CD14-positive monocyte (primary cell): ENCODE measurements at regions not wholly inside any gene's neighbourhood (a gene's known extent, or its start where the extent isn't known, plus 50 kb on each side); places are given as distances from the start of the nearest gene placed in this dataset.

Experiments used
- DNase-seq, 3 donors: peaks; one replicate each; pipeline ENCODE4 v3.0.0-alpha.2; 2011 to 2022
- H2AFZ ChIP-seq: 2 replicates; pipeline ENCODE4 v1.6.0; 2012; ENCODE audit warnings: mild to moderate bottlenecking, low read depth, low read length, inconsistent platforms; ENCODE audit not compliant: insufficient read depth, poor library complexity, severe bottlenecking
- H3K27ac ChIP-seq, 2 donors: 1 replicate in 1 of 2; 2 replicates in 1 of 2; pipeline ENCODE4 v1.5.1; 2012 to 2013; ENCODE audit warnings: low read length in 2 of 2, control low read depth in 1 of 2, inconsistent platforms in 1 of 2, low read depth in 1 of 2, mild to moderate bottlenecking in 1 of 2
- H3K27me3 ChIP-seq, 2 donors: one replicate each; pipeline versions ENCODE4 v1.6.0 to v1.6.1; 2011 to 2013; ENCODE audit warnings: low read length in 2 of 2; ENCODE audit not compliant: control insufficient read depth in 2 of 2, insufficient read depth in 2 of 2
- H3K36me3 ChIP-seq, 2 donors: replicated peaks in 1 of 2; 1 replicate in 1 of 2; 2 replicates in 1 of 2; pipeline versions ENCODE4 v1.5.1 to v1.6.1; 2012 to 2013; ENCODE audit warnings: low read length in 2 of 2, control low read depth in 1 of 2, inconsistent platforms in 1 of 2, mild to moderate bottlenecking in 1 of 2; ENCODE audit not compliant: insufficient read depth in 2 of 2, control insufficient read depth in 1 of 2
- H3K4me1 ChIP-seq, 2 donors: 1 replicate in 1 of 2; 2 replicates in 1 of 2; pipeline versions ENCODE4 v1.5.1 to v1.6.1; 2012 to 2013; ENCODE audit warnings: low read length in 2 of 2, control low read depth in 1 of 2, inconsistent platforms in 1 of 2, mild to moderate bottlenecking in 1 of 2, moderate library complexity in 1 of 2; ENCODE audit not compliant: insufficient read depth in 2 of 2, control insufficient read depth in 1 of 2
- H3K4me2 ChIP-seq: replicated peaks from 2 replicates; pipeline ENCODE3; 2012; ENCODE audit warnings: low read length, moderate library complexity, mild to moderate bottlenecking; ENCODE audit not compliant: poor library complexity, severe bottlenecking; ENCODE audit errors: extremely low read depth
- H3K4me3 ChIP-seq, 3 experiments: fragments of 200-600 bp in 1 of 3; sonication (generic) in 1 of 3; replicated peaks in 1 of 3; 1 replicate in 2 of 3; 2 replicates in 1 of 3; pipeline ENCODE4 v1.5.1; 2011 to 2013; ENCODE audit warnings: low read length in 3 of 3, mild to moderate bottlenecking in 3 of 3, control low read depth in 2 of 3, low read depth in 2 of 3, inconsistent platforms in 1 of 3, moderate library complexity in 1 of 3
- H3K79me2 ChIP-seq: 2 replicates; pipeline ENCODE4 v1.6.0; 2012; ENCODE audit warnings: mild to moderate bottlenecking, control low read depth, inconsistent platforms, low read length, moderate library complexity; ENCODE audit not compliant: insufficient read depth
- H3K9ac ChIP-seq: 2 replicates; pipeline ENCODE4 v1.6.0; 2017; ENCODE audit warnings: low read length, mild to moderate bottlenecking; ENCODE audit not compliant: insufficient read depth, poor library complexity, severe bottlenecking
- H3K9me3 ChIP-seq, 2 donors: replicated peaks in 1 of 2; 1 replicate in 1 of 2; 2 replicates in 1 of 2; pipeline versions ENCODE4 v1.5.1 to v1.6.1; 2012 to 2013; ENCODE audit warnings: low read length in 2 of 2, control low read depth in 1 of 2; ENCODE audit not compliant: control insufficient read depth in 1 of 2, insufficient read depth in 1 of 2
- H4K20me1 ChIP-seq: 2 replicates; pipeline ENCODE4 v1.6.0; 2012; ENCODE audit warnings: mild to moderate bottlenecking, low read length, control low read depth, moderate library complexity; ENCODE audit not compliant: insufficient read depth
- H3K27ac Mint-ChIP-seq, 7 donors: one replicate each; pipeline ENCODE4 v1.8.0; 2020; ENCODE audit warnings: mild to moderate bottlenecking in 7 of 7, mixed read lengths in 7 of 7, moderate library complexity in 6 of 7, inconsistent platforms in 2 of 7
- H3K27me3 Mint-ChIP-seq, 3 donors: one replicate each; pipeline ENCODE4 v1.8.0; 2021 to 2022; ENCODE audit warnings: low read depth in 3 of 3, mild to moderate bottlenecking in 3 of 3, mixed read lengths in 3 of 3, moderate library complexity in 3 of 3, inconsistent platforms in 1 of 3
- H3K36me3 Mint-ChIP-seq, 2 donors: one replicate each; pipeline ENCODE4 v1.8.0; 2020; ENCODE audit warnings: mixed read lengths in 2 of 2, inconsistent platforms in 1 of 2, mild to moderate bottlenecking in 1 of 2
- H3K4me1 Mint-ChIP-seq: one replicate; pipeline ENCODE4 v1.8.0; 2020; ENCODE audit warnings: mild to moderate bottlenecking, mixed read lengths
- H3K4me3 Mint-ChIP-seq, 2 donors: one replicate each; pipeline ENCODE4 v1.8.0; 2020; ENCODE audit warnings: mild to moderate bottlenecking in 2 of 2, mixed read lengths in 2 of 2, moderate library complexity in 1 of 2
- H3K9me3 Mint-ChIP-seq, 7 donors: one replicate each; pipeline ENCODE4 v1.8.0; 2020 to 2022; ENCODE audit warnings: mixed read lengths in 7 of 7, mild to moderate bottlenecking in 6 of 7, moderate library complexity in 6 of 7, inconsistent platforms in 2 of 7
- CTCF ChIP-seq: fragments of 200-600 bp; IDR thresholded peaks from one replicate; pipeline ENCODE4 v1.8.0; 2022; ENCODE audit warnings: antibody characterized with exemption, mild to moderate bottlenecking
- WGBS: methylation state at CpG from one replicate; pipeline ENCODE4 v1.1.5; 2013; ENCODE audit warnings: missing lambda C conversion rate; ENCODE audit not compliant: insufficient coverage; 5-methylcytosine and 5-hydroxymethylcytosine counted together
- intact Hi-C, 2 donors: fragments of 100-400 bp; cut with micrococcal nuclease; formaldehyde crosslinking; loops; one replicate each; pipeline versions ENCODE4 v1.15.0 to v1.15.1; 2023

GRCh38 chr11:130617001-130617400 lies 168.6 kb downstream of the ADAMTS15 start:
- no peaks in the 10 kb centered on the region for H3K79me2 ChIP-seq
- no CpG with 5 or more reads among the region's 5 CpGs for WGBS
- no peaks in the 10 kb centered on the region for H4K20me1 ChIP-seq
- Mint-ChIP-seq H3K4me3 (no peak overlapping the region), H3K4me1 (peaks cover 10% of the 10 kb centered on the region), H3K27ac (no peak overlapping the region), H3K27me3 (peaks cover 0 to 5% (median 1%) of the 10 kb centered on the region in 3 donors), H3K36me3 (no peaks in the 10 kb centered on the region), H3K9me3 (peaks cover 0 to 6% (median 2%) of the 10 kb centered on the region in 7 donors)
- H3K36me3 ChIP-seq: no peaks in the 10 kb centered on the region
- H3K4me1 ChIP-seq: peaks cover 47 to 51% of the 10 kb centered on the region in 2 donors
- TF ChIP-seq CTCF: no peak
- intact Hi-C loops: no loop called here
- peaks cover 0 to 4% of the 10 kb centered on the region in 2 donors for H3K9me3 ChIP-seq
- H2AFZ ChIP-seq: no peak overlapping the region
- H3K27me3 ChIP-seq: no peaks in the 10 kb centered on the region
- peak overlapping the region in 1 of 3 experiments; percentile 7 for H3K4me3 ChIP-seq
- peak overlapping the region in 1 of 2 donors; percentile 78 for H3K27ac ChIP-seq
- peak overlapping the region; percentile 45 for H3K4me2 ChIP-seq
- no peak overlapping the region for H3K9ac ChIP-seq
- DNase-seq: peak; percentile 46 to 78 (median 49)

DNA sequence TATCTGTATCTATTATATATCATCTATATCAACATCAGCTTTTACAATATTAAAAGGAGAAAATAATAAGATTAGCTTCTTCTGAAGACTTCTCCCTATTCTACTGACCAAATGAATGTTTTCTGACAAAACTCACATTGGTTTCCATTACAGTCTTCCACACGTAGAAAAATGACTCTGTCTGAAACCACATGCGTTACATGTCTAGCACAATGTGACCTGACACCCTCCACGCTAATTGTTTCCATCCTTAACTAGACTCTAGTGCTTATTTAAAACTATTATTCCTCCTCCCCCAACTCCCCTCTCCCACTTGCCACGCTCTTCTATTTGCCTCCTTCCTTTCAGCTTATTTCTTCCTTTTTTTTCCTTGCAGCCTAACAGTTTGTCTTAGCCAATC lies 172.1 kb downstream of the ADAMTS15 start:
- Mint-ChIP-seq H3K27me3 (peaks cover 2 to 7% (median 4%) of the 10 kb centered on the region in 3 donors), H3K4me3 (no peak overlapping the region), H3K36me3 (no peaks in the 10 kb centered on the region), H3K27ac (no peak overlapping the region), H3K4me1 (no peaks in the 10 kb centered on the region), H3K9me3 (peaks cover 0 to 6% (median 2%) of the 10 kb centered on the region in 7 donors)
- TF ChIP-seq CTCF: no peak
- H4K20me1 ChIP-seq: no peaks in the 10 kb centered on the region
- 92% methylated on average over 4 of the region's 4 CpGs for WGBS
- H3K36me3 ChIP-seq: no peaks in the 10 kb centered on the region
- H3K27ac ChIP-seq: no peak overlapping the region
- peaks cover 22% of the 10 kb centered on the region in 2 donors for H3K4me1 ChIP-seq
- no peak for DNase-seq
- intact Hi-C loops: no loop called here
- no peak overlapping the region for H2AFZ ChIP-seq
- H3K4me3 ChIP-seq: no peak overlapping the region
- H3K27me3 ChIP-seq: no peaks in the 10 kb centered on the region
- peaks cover 0 to 4% of the 10 kb centered on the region in 2 donors for H3K9me3 ChIP-seq
- H3K9ac ChIP-seq: no peak overlapping the region
- H3K4me2 ChIP-seq: no peak overlapping the region
- no peaks in the 10 kb centered on the region for H3K79me2 ChIP-seq
